Stimulated activated CD8-positive, alpha-beta memory T cell treated with anti-CD3 and anti-CD28 coated beads, Interleukin-4, amount 100 ng/mL, for 48 hours (primary cell): ENCODE measurements at regions not wholly inside any gene's neighbourhood (a gene's known extent, or its start where the extent isn't known, plus 50 kb on each side); places are given as distances from the start of the nearest gene placed in this dataset.
"Not testable (repeated sequence)": the region's sequence is repeated elsewhere in the genome, so short reads cannot be mapped to it uniquely, and the experiment has no call there.

Source experiments
- DNase-seq: peaks from one replicate; pipeline ENCODE4 v3.0.0-alpha.2; 2020

DNA sequence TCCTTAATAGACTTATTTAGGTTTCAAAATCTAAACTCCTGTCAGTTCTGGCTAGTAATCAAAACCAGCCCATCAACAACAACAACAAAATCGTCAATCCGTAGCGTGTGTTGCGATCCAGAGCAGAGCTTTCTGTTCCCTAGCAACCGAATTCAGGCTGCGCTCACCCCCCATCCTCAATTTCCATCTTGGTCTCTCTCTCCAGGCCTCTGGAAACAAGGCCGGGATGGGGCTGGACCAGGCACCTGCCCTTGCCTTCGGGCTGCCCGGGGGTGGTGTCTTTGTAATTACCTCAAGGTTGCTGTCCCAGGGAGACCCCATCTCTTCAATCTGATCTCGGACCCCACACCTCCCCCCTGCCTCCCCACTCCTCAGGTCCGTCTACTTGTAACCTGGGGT lies 1341.5 kb downstream of the BRD1 start:
- no peak for DNase-seq

DNA sequence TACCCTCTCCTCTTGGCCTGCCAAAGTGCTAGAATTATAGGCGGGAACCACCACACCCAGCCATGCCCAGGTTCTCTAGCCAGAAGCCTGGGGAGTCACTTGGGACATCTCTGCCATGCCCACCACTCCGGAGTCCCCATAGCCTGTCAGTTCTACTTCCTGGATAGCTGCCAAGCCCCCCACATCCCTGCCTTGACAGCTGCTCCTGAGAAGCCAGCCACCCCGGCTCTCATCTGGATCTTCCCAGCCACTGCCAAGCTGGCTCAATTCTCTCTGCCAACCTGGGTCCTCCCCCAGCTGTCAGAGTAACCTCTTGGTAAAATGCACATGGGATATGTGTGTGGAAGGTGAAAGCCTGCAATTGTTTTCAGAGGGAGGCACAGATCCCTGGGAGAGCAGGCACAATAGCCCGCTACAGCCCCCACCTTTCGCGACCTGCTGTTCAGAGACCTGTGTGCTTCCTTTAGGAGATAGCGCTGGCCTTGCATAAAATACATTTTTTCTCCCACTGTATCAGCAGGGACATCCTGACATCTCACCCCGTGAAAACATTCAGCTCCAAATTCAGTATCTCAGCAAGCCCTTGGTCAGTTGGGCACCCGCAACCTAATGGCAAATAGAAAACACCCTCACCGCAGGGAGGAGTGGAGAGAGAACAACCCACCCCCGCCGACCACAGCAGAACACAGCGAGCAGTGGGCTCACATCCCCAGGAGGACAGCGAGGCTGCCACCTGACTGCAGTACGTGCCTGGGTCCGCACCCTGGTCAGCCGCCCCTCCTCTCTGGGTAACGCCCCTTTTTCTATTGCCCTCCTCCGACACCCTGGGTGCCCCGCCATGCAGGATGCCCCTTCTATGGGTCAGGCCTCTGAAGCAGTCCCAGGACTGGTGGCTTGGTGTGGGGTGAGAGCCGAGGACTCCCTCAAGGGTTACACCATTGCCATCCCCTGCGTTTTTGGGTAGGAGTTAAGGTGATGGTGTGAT lies 1342.2 kb downstream of the BRD1 start:
- no peak for DNase-seq

DNA sequence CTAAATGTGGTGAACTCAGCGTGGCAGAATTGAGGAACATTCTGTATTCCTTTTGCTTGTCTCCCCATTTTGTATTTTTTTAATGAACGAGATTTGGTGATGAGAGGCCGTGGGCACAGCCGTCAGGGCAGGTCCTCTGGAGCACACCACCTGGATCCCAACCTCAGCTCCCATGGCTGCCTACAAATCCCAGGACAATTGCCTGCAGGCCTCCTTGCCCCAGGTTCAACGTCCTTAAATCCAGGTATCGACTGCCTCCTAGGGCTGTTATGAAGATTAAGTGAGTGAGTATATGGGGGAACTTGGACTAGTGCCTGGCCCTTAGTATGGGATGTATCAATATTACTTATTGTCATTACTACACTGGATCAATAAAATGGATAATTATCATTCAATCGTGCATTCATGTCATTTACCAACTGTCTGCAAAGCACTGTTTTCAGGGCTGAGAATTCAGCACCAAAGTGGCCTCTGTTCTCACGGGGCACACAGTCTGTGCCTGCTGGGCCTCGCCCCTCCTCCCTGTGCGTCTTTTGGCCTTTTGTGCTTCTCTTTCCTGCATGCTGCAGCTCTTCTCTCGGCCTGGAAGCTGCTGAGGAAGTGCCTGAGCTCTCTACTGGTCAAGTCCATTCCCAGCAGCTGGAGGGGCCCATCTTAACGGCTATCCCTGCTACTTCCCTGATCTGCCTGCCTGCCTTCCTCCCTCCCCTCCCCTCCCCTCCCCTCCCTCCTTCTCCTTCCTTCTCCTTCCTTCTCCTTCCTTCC lies 1343.7 kb downstream of the BRD1 start:
- DNase-seq: no peak

DNA sequence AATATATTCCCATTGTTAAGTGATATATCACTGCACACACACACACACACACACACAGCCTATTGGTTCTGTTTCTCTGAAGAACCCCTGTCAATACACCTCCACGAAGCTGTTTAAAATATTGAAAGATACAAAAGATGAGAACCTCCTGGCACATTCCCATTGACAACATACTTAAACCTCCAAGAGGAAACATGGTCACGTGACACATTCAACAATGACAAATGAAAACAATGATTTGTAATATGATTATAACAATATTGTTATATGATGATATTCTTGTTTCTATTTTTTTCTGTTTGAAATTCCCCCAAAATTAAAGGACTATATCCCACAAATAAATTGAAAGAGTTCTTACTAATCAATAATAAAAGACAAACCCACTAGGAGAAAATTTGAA lies 1344.9 kb downstream of the BRD1 start:
- DNase-seq: no peak

DNA sequence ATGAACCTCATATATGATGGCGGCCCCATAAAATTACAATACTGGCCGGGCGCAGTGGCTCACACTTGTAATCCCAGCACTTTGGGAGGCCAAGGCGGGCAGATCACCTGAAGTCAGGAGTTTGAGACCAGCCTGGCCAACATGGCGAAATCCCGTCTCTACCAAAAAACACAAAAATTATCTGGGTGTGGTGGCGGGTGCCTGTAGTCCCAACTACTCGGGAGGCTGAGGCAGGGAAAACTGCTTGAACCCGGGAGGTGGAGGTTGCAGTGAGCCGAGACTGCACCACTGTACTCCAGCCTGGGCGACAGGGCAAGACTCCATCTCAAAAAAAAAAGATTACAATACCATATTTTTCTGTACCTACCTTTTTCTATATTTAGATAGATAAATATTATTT lies 1345.5 kb downstream of the BRD1 start:
- DNase-seq: not testable (repeated sequence)

DNA sequence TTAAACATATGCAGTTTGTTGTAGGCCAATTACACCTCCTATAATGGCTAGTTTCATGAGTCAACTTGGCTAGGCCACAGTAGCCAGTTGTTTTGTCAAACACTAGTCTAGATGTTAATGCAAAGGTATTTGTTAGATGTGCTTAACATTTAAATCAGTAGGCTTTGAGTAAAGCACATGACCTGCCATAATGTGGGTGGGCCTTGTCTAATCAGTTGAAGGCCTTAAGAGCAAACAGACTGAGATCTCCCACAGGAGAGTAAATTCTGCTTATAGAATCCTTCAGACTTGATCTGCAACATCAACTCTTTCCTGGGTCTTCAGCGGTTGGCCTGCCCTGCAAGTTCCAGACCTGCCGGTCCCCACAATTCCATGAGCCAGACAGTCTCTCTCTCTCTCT lies 1345.9 kb downstream of the BRD1 start:
- no peak for DNase-seq

DNA sequence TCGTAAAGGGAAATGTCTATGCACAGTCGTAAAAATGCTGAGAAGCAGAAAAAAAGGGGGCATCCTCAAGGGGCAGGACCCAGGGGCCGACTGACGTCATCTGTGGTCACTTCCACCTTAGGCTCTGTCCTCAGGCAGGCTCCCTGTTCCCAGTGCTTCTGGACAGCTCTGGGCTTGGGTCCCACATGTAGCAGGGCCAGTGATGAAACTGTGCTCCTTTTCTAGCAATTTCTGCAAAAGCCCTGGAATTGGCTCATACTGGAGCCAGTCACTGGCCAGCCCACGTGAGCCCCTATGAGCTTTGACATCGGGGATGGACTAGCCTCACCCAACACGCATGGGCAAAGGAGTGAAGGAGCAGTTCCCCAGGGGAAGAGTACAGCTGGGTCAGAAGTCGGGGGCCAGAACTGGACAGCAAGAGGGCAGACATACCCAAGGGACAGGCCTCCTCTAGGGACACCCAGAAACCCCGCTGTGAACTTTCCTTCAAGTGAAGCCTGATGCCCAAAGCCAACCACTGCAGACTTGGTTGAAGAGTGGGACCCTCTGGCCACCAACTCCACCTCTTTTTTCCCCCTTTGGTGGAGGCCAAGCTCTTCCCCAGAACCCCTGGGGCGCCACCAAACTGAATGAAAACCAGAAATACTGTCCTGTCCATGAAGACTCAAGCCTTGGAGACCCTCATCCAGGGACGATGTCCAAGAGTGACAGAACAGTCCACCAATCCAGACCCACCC lies 1349.0 kb downstream of the BRD1 start:
- DNase-seq: no peak

DNA sequence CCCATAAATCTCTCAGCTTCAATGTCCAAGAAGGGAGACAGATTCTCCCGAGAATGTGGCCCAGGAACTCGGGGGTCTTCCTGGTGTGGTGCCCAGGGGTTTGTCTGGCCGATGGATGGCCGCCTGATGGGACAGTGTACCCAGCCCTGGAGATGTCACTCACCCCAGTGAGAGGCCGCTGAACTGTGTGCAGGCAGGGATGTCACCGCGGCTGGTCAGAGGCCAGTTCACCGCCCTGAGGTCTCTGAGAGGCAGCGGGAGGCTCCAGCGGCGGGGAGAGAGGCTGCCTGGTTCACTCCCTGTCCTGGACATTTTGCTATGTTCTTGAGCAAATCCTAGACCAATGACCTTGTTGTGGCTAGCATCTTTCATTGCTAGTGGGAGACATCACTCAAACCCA lies 1349.5 kb downstream of the BRD1 start:
- no peak for DNase-seq

DNA sequence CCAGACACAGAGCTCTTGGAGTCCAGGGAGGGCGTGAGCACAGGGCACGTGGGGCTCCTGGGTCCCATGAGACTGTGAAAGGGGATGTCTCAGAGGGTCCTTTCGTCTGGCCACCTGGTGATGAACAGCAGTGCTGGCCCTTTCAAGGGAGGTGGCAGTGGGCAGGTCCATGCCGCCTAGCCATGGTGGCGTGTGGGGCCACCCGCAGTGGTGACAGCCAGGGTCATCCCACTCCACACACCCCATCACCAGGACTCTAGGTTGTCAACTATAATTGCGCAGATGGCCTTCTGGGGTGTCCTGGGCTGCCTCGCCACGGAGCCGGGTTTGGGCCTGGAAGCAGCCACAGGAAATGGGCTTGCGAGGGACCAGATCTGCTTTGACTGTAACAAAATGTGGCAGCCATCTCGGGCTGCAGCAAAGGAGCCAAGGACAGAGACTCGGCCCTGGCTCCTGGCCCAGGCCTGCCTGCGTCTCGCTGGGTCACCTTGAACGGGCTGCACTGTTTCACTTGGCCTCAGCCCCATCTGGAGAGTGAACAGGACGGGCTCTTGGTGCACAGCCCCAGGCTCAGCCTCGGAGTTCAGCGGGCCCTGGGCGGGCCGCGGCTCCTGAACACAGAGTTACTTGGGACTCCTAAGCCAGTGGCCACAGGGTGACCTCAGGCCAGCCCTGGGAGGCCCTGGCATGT lies 1350.5 kb downstream of the BRD1 start:
- DNase-seq: no peak

DNA sequence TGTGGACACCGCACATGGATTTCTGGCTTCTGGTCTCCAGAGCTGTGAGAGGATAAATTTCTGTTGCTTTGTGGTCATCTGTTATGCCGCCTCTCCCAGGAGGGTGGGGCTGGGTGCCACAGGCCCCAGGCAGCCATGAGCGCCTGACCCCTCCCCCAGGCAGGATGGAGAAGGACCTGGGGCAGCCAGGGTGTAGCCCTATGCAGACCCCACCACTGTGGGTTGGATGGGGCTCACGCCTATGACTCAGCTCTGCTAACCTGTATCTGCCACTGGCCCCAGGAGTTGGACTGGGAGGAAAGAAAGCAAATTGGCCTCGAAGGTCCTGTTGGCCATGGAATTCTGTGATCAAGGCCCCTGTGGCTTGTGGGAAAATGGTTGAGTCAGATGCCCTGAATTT lies 1351.1 kb downstream of the BRD1 start:
- DNase-seq: no peak

DNA sequence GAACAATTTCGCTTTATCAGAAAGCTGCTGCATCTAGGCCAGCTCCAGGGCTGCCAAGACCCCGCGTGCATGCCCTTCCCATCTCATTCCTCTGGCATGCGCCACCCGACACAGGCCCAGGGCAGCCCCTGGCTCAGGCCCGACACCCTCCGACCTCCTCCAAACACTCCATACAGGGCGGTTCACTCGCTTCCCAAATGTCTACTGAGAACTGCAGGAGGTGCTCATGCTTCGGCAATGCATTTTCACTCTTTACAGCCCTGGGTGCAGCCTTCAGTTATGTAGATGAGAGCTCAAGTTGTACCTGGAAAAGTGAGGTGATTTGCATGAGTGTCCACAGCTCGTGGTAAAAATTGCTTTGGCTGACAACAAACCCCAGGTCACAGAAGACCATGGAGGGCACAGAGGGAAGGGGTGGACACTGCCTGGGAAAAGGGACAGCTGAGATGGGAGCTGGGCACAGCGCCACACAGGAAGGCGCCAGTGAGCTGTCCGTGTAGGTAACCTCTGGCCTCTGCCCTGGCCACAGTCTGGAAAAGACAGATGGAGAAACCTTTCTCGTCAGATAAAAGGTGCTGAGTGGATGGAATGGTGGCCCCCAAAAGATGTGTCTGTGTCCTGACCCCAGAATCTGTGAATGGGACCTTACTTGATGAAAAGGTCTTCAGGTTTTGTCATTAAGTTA lies 1351.9 kb downstream of the BRD1 start:
- DNase-seq: no peak

DNA sequence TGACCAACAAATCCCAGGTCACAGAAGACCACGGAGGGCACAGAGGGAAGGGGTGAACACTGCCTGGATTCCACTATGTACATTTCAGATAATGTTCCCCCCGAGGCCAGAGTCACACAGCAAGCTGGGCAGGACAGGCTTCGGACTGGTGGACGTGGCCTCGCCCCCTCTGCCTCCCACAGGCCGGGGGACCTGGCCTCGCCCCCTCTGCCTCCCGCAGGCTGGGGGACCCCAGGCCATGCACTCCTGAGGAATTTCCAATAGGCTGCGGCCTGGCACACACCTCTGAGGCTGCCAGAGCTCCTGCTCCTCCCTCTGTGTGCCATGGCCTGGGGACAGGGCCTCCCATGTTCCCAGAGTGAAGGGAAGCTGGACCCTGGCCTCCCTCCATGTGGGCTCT lies 1352.8 kb downstream of the BRD1 start:
- DNase-seq: no peak

DNA sequence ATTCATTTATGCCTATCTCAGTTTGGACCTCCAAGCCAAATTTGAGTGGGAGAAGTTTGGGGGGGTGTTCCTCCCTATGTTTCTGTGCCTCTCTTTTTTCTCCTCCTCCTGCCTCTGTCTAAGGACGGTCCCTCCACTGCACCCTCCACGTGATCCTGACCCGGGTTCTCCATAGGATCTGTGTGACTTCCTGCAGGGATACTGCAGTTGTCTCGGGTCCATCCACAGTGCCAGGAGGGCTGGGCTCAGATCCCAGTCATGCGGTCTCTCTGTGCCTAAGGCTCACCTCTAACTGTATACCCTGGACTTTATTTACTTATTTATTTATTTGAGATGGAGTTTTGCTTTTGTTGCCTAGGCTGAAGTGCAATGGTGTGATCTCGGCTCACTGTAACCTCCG lies 1354.5 kb downstream of the BRD1 start:
- no peak for DNase-seq

DNA sequence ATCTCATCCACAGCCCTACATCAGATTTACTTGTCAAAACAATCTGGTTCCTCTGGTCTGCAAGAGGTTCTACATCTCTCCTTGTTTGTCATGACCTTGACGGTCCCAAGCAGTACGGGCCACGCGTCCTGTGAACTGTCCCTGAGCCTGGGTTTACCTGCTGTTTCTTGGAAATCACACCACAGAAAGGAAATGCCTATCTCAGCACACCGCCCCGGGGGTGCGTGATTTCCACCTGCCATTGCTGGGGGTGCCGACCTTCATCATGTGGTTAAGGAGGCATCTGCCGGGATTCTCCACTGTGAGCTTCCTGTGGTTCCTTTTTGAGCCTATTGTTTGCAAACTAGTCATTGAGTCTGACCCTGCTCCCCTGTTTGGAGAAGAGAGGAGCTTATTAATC lies 1363.4 kb downstream of the BRD1 start:
- no peak for DNase-seq

DNA sequence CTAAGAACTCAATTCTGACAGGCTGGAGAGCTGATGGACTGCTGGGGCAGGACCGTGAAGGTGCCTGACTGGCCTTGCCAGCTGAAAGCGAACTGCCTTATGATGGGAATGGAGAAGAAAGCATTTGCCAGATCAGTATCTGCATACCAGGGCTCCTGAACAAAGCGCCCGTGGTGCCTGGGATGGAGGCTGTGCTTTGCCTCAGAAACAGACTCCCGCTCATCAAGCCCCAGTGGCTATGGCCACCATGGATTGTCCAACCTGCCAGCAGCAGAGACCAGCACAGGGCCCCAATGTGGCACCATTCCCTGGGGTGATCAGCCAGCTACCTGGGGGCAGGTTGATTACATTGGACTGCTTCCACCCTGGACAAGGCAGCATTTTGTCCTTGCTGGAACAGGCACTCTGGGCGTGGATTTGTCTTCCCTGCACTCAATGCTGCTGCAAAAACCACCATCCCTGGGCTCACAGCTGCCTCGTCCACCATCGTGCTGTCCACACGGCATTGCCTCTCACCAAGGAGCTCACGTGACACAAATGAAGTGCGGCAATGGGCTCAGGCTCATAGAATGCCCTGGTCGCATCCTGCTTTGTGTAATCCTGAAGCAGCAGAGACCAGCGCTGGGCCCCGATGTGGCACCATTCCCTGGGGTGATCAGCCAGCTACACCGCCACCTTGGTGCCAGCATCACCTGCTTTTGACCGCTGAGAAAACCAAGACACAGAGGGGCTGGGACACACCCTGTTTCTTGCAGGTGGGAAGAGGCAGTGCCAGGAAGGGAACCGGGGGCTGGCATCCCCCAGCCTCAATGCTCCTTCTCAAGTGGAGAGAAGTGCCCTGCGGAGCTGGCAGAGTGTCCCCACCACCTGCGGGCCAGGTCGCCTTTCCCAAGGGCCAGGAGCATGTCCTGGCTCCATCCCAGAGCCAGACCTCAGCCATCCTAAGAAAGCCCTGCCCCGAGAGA lies 1367.5 kb downstream of the BRD1 start:
- DNase-seq: no peak

DNA sequence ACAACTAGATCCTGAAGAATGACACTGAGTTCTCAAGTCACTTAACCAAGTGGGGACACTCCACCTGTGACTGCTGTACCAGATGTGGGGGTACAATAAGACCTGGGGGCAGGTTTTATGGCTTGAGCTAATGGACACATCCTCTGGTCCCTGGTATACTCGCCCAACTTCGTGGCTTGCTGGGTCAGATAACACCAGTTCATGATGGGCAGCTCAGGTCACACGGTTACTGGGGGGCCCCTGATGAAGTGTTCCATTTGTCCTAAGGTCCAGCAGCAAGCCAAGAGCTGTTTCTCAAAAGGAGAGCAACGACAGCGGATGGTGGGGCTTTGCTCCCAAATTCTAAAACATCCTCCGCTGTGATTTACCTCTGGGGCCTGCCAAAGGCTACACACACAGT lies 1368.4 kb downstream of the BRD1 start:
- no peak for DNase-seq

DNA sequence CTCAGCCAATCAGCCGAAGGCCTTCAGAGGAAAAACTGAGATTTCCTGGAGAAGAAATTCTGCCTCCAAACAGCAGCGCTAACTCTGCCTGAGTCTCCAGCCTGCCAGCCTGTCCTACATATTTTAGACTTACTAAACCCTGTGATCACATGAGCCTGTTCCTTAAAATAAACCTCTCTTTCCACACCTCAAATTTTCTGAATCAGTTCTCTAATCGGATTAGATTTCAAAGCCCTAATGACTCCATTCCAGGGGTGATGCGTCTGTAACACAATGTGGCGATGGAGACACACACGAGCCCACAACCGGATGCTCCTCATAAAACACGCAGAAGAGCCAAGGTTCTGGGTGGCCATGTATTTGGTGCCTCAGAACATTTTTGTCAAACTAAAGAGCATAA lies 1371.2 kb downstream of the BRD1 start:
- no peak for DNase-seq

DNA sequence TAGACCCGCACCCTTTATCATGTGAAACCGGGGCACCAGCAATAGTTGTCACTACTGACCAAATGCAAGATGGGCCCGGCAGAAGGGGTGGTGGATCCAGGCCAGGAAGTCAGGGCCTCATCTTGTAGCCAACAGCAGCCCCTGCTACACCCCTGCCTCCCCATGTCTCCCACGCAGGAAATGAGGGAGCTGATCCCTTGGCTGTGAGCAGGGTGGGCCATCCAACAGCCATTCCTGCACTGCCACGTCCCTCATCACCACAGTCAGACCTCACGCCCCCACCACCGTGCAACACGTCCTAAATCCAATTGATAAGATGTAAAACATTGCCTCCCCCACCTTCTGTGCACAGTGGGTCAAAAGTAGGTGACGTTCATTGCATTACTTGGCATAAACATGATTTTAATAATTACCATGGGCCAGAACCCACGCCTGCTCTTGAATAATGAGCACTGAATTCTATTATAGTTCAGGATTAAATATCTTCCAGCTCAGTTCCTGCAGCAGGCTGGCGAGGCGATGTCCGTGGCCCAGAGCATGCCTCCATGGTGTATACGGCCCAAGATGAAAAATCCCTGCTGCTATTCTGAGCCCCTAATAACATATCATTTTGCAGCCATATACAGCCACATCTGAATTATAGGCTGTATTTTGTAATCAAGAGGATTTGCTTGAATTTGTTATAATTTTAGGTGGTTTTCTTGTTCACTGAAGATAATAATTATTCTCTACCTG lies 1373.8 kb downstream of the BRD1 start:
- no peak for DNase-seq

DNA sequence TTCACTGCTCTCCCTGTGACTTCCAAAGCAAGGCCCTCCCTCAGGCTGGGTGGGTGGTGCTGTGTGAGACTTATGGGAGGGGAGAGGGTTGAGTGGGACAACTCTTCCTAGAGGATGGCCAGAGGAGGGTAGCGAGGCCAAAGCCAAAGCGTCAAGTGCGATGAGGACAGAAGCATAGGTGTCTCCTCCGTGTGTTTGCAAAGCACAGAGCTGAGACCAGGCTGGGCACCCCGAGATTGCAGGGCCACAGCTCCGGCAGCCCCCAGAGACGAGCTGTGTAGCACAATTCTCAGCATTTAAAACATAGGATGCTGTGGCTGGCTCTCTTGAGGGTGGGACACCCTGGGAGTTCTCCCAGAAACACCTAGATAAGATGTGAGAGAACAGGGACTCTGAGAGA lies 1374.5 kb downstream of the BRD1 start:
- no peak for DNase-seq

DNA sequence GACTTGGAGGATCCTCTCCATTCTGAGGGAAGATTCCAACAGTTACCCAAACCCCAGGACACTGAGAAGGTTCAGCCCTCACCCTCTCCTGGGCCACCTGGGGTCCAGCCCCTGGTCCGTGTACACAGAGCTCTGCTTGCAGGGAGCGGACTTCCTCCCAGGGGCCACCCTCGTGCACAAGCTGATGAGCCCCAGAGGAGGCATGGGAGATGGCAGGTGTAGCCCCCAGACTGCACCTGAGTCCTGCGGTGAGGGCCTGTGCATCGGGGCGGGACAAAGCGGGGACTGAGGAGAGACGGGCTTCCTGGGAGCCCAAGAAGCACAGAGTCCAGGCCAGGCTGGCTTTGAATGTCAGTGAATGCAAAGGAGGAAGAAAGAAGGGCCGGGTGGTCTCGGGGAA lies 1374.9 kb downstream of the BRD1 start:
- no peak for DNase-seq
